ENCODE measurements at regions not wholly inside any gene's neighbourhood (a gene's known extent, or its start where the extent isn't known, plus 50 kb on each side); places are given as distances from the start of the nearest gene placed in this dataset.
A peak's percentile ranks its signal among the peaks of the same experiment; 100 is the strongest.

- H3K4me3 ChIP-seq (replicated peaks in 1 of 3; ENCODE audit: insufficient read depth in 1 of 3, low read depth in 2 of 3, low read length in 3 of 3): no peak overlapping the region
- no peak overlapping the region for H3K9ac ChIP-seq (ENCODE audit: insufficient read depth, low read depth, low read length)
- TF ChIP-seq SP5 (CRISPR knock-in tag; IDR thresholded peaks at IDR 0.05; ENCODE audit: borderline replicate concordance, low read depth) (no peak), REST (IDR thresholded peaks at IDR 0.05; ENCODE audit: borderline replicate concordance in 1 of 2, low read depth in 1 of 2, low read length in 2 of 2) (peak; percentile 22 to 88)
- DNase-seq (ENCODE audit: low spot score) (no peak), ATAC-seq (no peak), FAIRE-seq (no peak)
- in situ Hi-C loops (cut with HindIII; ENCODE audit: extremely low pct_ligation_motif_present, low pct_unique_long_range_greater_than_20kb) (no loop called here), intact Hi-C loops (cut with micrococcal nuclease; ENCODE audit: unreplicated experiment) (loop anchor here (1.0 to 5.0 kb wide), 5 partner anchors 226 to 623 kb away; no protein-coding TSS in a partner anchor)
- CTCF ChIA-PET (ENCODE audit: low intra/inter-chr PET ratio, low total read pairs): interaction anchor here (2.4 kb wide), 2 partner anchors 411 to 497 kb away, joined by 8 to 25 read pairs; no protein-coding TSS in a partner anchor
- WGBS (ENCODE audit: low lambda C conversion rate): under 1% methylated on average over 6 of the region's 6 CpGs
- no peak overlapping the region for H3K27ac ChIP-seq (ENCODE audit: extremely low read length, insufficient read depth, low read length)
- no peaks in the 10 kb centered on the region for H3K9me3 ChIP-seq (ENCODE audit: low read length)
- no TSS peak for BruUV-seq (replicated peaks)
- no peaks in the 10 kb centered on the region for H3K4me1 ChIP-seq (ENCODE audit: insufficient read depth, low read length)
- H3K27me3 ChIP-seq (ENCODE audit: control insufficient read depth in 1 of 2, insufficient read depth in 2 of 2, low read length in 2 of 2): peaks cover 0 to 4% of the 10 kb centered on the region in 2 experiments; a peak in 1 of 5 replicates
- H3K4me2 ChIP-seq (ENCODE audit: low read depth, low read length): no peak overlapping the region
- H2AFZ ChIP-seq (ENCODE audit: low read length): no peak overlapping the region
- no peaks in the 10 kb centered on the region for H3K36me3 ChIP-seq (replicated peaks in 1 of 2; ENCODE audit: control insufficient read depth in 1 of 2, insufficient read depth in 2 of 2, low read length in 2 of 2)
- no peaks in the 10 kb centered on the region for H4K20me1 ChIP-seq (ENCODE audit: insufficient read depth, low read length)
- no peaks in the 10 kb centered on the region for H3K79me2 ChIP-seq (ENCODE audit: insufficient read depth, low read length)
- POLR2A ChIA-PET: no interaction called here
Observed at GRCh38 chr14:51780741-51781140, 79.7 kb upstream of the GNG2 start.

GRCh38 chr14:51781381-51781780 is 79.0 kb upstream of the GNG2 start:
- ChIA-PET POLR2A (no interaction called here), CTCF (ENCODE audit: low intra/inter-chr PET ratio, low total read pairs) (interaction anchor here (2.4 kb wide), 2 partner anchors 412 to 498 kb away, joined by 8 to 25 read pairs; no protein-coding TSS in a partner anchor)
- H3K27ac ChIP-seq (ENCODE audit: extremely low read length, insufficient read depth, low read length): no peak overlapping the region
- FAIRE-seq (no peak), ATAC-seq (no peak), DNase-seq (ENCODE audit: low spot score) (no peak)
- H3K9me3 ChIP-seq (ENCODE audit: low read length): peaks cover 5% of the 10 kb centered on the region; the same call in 1 of the 2 replicates
- no peak overlapping the region for H3K4me3 ChIP-seq (replicated peaks in 1 of 3; ENCODE audit: insufficient read depth in 1 of 3, low read depth in 2 of 3, low read length in 3 of 3)
- H3K36me3 ChIP-seq (replicated peaks in 1 of 2; ENCODE audit: control insufficient read depth in 1 of 2, insufficient read depth in 2 of 2, low read length in 2 of 2): no peaks in the 10 kb centered on the region
- H3K79me2 ChIP-seq (ENCODE audit: insufficient read depth, low read length): no peaks in the 10 kb centered on the region
- in situ Hi-C loops (cut with HindIII; ENCODE audit: extremely low pct_ligation_motif_present, low pct_unique_long_range_greater_than_20kb): no loop called here
- H2AFZ ChIP-seq (ENCODE audit: low read length): no peak overlapping the region
- no peaks in the 10 kb centered on the region for H4K20me1 ChIP-seq (ENCODE audit: insufficient read depth, low read length)
- intact Hi-C loops (cut with micrococcal nuclease; ENCODE audit: unreplicated experiment): loop anchor here (2.0 to 5.0 kb wide), 3 partner anchors 227 to 624 kb away; no protein-coding TSS in a partner anchor
- H3K9ac ChIP-seq (ENCODE audit: insufficient read depth, low read depth, low read length): no peak overlapping the region
- 0% methylated on average over 7 of the region's 7 CpGs for WGBS (ENCODE audit: low lambda C conversion rate)
- no peaks in the 10 kb centered on the region for H3K4me1 ChIP-seq (ENCODE audit: insufficient read depth, low read length)
- H3K4me2 ChIP-seq (ENCODE audit: low read depth, low read length): no peak overlapping the region
- BruUV-seq (replicated peaks): no TSS peak
- peaks cover 0 to 4% of the 10 kb centered on the region in 2 experiments; a peak in 1 of 5 replicates for H3K27me3 ChIP-seq (ENCODE audit: control insufficient read depth in 1 of 2, insufficient read depth in 2 of 2, low read length in 2 of 2)
- TF ChIP-seq STAT5B (CRISPR knock-in tag; IDR thresholded peaks at IDR 0.05): no peak
- TF ChIP-seq KLF9 (CRISPR knock-in tag; IDR thresholded peaks at IDR 0.05; ENCODE audit: low read depth): no peak
- TF ChIP-seq SYNCRIP (IDR thresholded peaks at IDR 0.05; ENCODE audit: insufficient read depth, low read depth, low read length): no peak
- no peak for TF ChIP-seq ZNF326 (CRISPR knock-in tag; IDR thresholded peaks at IDR 0.05; ENCODE audit: borderline replicate concordance)
- no peak for TF ChIP-seq ZNF75D (CRISPR knock-in tag; IDR thresholded peaks at IDR 0.05; ENCODE audit: borderline replicate concordance)
- no peak for TF ChIP-seq SMARCE1 (IDR thresholded peaks at IDR 0.05; ENCODE audit: borderline replicate concordance)
- no peak for TF ChIP-seq PHF5A (CRISPR knock-in tag; IDR thresholded peaks at IDR 0.05; ENCODE audit: low read depth, unreplicated experiment)
- no peak for TF ChIP-seq TAF15 (IDR thresholded peaks at IDR 0.05; ENCODE audit: low read depth, low read length, poor library complexity, severe bottlenecking)
- no peak for TF ChIP-seq KLF6 (CRISPR knock-in tag; IDR thresholded peaks at IDR 0.05)
- TF ChIP-seq GTF3A (CRISPR knock-in tag; conservative IDR thresholded peaks at IDR 0.05): no peak
- TF ChIP-seq MATR3 (CRISPR knock-in tag; IDR thresholded peaks at IDR 0.05): no peak
- no peak for TF ChIP-seq ZFP36L2 (CRISPR knock-in tag; IDR thresholded peaks at IDR 0.05)
- no peak for TF ChIP-seq RNF2 (conservative IDR thresholded peaks at IDR 0.05; ENCODE audit: low read depth)
- TF ChIP-seq ZMYM4 (CRISPR knock-in tag; IDR thresholded peaks at IDR 0.05): no peak
- no peak for TF ChIP-seq SSRP1 (CRISPR knock-in tag; IDR thresholded peaks at IDR 0.05)
